Adrenal gland (tissue), 9 donors: ENCODE measurements at regions not wholly inside any gene's neighbourhood (a gene's known extent, or its start where the extent isn't known, plus 50 kb on each side); places are given as distances from the start of the nearest gene placed in this dataset.

Experiments used
- DNase-seq, 7 donors: peaks; one replicate each; pipeline ENCODE4 v3.0.0-alpha.2; 2019 to 2020
- H3K27ac ChIP-seq, 5 donors: fragments of 200-600 bp; sonication (generic) in 4 of 5; 1 replicate in 3 of 5; 2 replicates in 2 of 5; pipeline versions ENCODE4 v1.5.1 to v1.8.0; 2016 to 2020; ENCODE audit warnings: mild to moderate bottlenecking in 1 of 5
- H3K27me3 ChIP-seq: fragments of 200-600 bp; 2 replicates; pipeline ENCODE4 v1.8.0; 2021
- H3K36me3 ChIP-seq, 2 donors: fragments of 200-600 bp; replicated peaks in 1 of 2; 1 replicate in 1 of 2; 2 replicates in 1 of 2; pipeline versions ENCODE4 v1.5.1 to v1.8.0; 2018 to 2022
- H3K4me1 ChIP-seq, 2 donors: fragments of 200-600 bp; replicated peaks in 1 of 2; 1 replicate in 1 of 2; 2 replicates in 1 of 2; pipeline versions ENCODE4 v1.5.1 to v1.8.0; 2018 to 2021
- H3K4me3 ChIP-seq, 4 donors: fragments of 200-600 bp; sonication (generic) in 3 of 4; one replicate each; pipeline ENCODE4 v1.5.1; 2016 to 2018
- H3K9me3 ChIP-seq, 3 donors: fragments of 200-600 bp; sonication (generic) in 1 of 3; replicated peaks in 1 of 3; 1 replicate in 2 of 3; 2 replicates in 1 of 3; pipeline versions ENCODE4 v1.5.1 to v1.8.0; 2016 to 2021
- POLR2A ChIP-seq, 2 donors: fragments of 450-650 bp; IDR thresholded peaks; one replicate each; pipeline ENCODE4 v1.6.1; 2017; ENCODE audit warnings: antibody characterized with exemption in 2 of 2, mild to moderate bottlenecking in 2 of 2, moderate library complexity in 1 of 2
- WGBS, 4 donors: extraction: QIAGEN DNeasy Blood & Tissue Kit in 2 of 4; methylation state at CpG; one replicate each; pipeline versions ENCODE4 v1.1.5 to v1.1.7; 2013 to 2017; 5-methylcytosine and 5-hydroxymethylcytosine counted together
- intact Hi-C, 2 donors: fragments of 100-400 bp; cut with DNase I; formaldehyde crosslinking; loops; one replicate each; pipeline versions ENCODE4 v1.14.1 to v1.15.0; 2022 to 2023
- TF ChIP-seq, protein P1 (sequence below), 6 experiments: fragments of 450-650 bp in 4 of 6; fragments of 200-600 bp in 2 of 6; sonication (generic) in 1 of 6; IDR thresholded peaks; 1 replicate in 5 of 6; 2 replicates in 1 of 6; pipeline versions ENCODE4 v1.5.1 to v1.8.0; 2016 to 2021; ENCODE audit warnings: antibody characterized with exemption in 6 of 6, mild to moderate bottlenecking in 2 of 6, moderate library complexity in 1 of 6
- donor health status: healthy with polysubstance abuse.
- donor health status: Bipolar disorder and iron deficiency.
- donor health status: DM: yes; HTN: yes; CAD: no.
- donor health status: DM: no; HTN: no; CAD: no.
- donor health status: DM: no; HTN: no; CAD: no.

DNA sequence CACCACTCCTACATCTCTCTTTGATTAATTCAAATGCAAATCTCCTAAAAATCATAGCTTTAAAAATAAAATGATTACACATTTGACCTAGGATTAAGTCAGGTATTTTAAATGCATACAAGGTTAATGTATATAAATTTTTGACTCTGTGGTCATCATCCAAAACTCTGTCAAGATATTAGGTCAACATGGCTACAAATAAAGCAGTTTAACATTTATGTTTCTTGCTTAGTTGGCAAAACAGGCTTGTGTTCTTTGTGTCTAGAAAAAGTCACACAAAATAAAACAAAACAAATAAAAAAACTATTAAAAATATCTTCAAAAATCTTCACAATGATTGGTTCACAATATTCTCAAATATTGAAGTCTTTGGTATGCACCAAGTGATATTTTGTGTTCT is 473.2 kb downstream of the LRFN5 start:
- DNase-seq, result no peak
- H3K4me1 ChIP-seq, result no peaks in the 10 kb centered on the region
- H3K27ac ChIP-seq, result no peak overlapping the region
- H3K4me3 ChIP-seq, result no peak overlapping the region
- H3K9me3 ChIP-seq, result no peaks in the 10 kb centered on the region
- TF ChIP-seq POLR2A (IDR thresholded peaks at IDR 0.05), result no peak
- TF ChIP-seq, protein P1, sequence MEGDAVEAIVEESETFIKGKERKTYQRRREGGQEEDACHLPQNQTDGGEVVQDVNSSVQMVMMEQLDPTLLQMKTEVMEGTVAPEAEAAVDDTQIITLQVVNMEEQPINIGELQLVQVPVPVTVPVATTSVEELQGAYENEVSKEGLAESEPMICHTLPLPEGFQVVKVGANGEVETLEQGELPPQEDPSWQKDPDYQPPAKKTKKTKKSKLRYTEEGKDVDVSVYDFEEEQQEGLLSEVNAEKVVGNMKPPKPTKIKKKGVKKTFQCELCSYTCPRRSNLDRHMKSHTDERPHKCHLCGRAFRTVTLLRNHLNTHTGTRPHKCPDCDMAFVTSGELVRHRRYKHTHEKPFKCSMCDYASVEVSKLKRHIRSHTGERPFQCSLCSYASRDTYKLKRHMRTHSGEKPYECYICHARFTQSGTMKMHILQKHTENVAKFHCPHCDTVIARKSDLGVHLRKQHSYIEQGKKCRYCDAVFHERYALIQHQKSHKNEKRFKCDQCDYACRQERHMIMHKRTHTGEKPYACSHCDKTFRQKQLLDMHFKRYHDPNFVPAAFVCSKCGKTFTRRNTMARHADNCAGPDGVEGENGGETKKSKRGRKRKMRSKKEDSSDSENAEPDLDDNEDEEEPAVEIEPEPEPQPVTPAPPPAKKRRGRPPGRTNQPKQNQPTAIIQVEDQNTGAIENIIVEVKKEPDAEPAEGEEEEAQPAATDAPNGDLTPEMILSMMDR (IDR thresholded peaks at IDR 0.05), result no peak
- no peaks in the 10 kb centered on the region for H3K27me3 ChIP-seq
- H3K36me3 ChIP-seq, result no peaks in the 10 kb centered on the region
- intact Hi-C loops, result no loop called here

DNA sequence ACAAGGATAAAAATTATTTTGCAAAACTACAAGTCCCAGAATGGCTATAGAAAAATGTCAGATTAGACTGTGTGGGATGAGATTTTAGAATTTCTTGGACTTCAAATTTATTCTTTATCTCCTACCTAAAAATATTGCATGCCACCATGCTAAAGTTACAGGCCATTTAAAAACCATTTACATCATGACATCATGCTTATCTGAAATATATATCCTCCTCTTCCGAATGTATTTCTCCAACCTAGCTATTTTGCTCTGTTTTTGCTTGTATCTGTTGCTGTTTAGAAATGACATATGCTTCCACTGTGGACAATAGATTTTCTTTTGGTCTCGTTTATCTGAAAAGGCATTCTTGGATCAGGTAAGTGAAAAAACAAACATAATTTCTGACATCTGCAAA is 471.7 kb downstream of the LRFN5 start:
- WGBS, 4 donors, result 36 to 45% (median 42%) methylated on average over 2 of the region's 2 CpGs

DNA sequence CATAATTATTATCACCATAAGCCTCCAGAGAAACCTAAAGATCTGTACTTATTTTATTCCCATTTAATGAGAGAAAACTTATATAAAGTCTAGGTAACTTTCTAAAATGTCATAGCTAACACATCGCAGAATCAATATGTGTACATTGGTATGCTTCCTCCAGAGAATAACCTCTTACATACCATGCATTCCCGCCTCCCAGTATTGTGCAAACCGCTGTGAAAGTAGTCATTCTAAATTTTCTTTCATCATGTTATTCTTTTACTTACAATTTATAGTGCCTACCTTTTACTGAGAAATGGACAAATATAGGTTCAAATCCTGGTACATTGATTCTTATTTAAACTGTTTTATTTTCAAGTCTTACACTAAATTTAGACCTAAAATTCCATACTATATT is 463.4 kb downstream of the LRFN5 start:
- Histone ChIP-seq H3K9me3 (no peaks in the 10 kb centered on the region), H3K27me3 (no peaks in the 10 kb centered on the region), H3K4me3 (no peak overlapping the region), H3K36me3 (no peaks in the 10 kb centered on the region), H3K27ac (no peak overlapping the region), H3K4me1 (no peaks in the 10 kb centered on the region)
- TF ChIP-seq POLR2A (IDR thresholded peaks at IDR 0.05), result no peak
- TF ChIP-seq, protein P1 (IDR thresholded peaks at IDR 0.05), result no peak
- intact Hi-C loops, result no loop called here
- no peak for DNase-seq
- WGBS, 4 donors, result 81 to 89% (median 84%) methylated on average over 3 of the region's 3 CpGs

More for the DNA sequence above, 471.7 kb downstream of the LRFN5 start:
- intact Hi-C loops, result no loop called here
- H3K36me3 ChIP-seq, result no peaks in the 10 kb centered on the region
- no peak overlapping the region for H3K27ac ChIP-seq
- no peaks in the 10 kb centered on the region for H3K9me3 ChIP-seq
- H3K4me3 ChIP-seq, result no peak overlapping the region
- H3K4me1 ChIP-seq, result no peaks in the 10 kb centered on the region
- no peaks in the 10 kb centered on the region for H3K27me3 ChIP-seq
- TF ChIP-seq, protein P1 (IDR thresholded peaks at IDR 0.05), result no peak
- TF ChIP-seq POLR2A (IDR thresholded peaks at IDR 0.05), result no peak
- DNase-seq, result no peak

DNA sequence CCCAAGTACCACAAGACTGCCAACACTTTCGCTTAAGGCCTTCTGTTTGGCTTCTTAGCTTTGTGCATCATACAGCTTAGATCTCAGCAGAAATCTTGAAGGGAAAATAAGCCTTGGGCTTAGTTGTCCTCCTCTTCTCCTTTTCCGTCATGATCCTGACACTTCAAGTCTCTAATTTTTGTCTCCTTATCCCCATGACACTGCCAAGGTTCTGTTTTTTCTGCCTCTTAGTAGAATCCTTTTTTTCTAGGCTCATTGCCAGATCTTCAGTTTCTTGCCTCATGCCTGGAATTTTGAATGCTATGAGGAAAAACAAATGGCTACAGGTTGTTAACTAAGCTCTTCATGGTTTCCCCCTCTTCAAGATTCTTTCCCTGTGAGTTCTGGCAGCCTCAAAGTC is 450.4 kb downstream of the LRFN5 start:
- intact Hi-C loops, result no loop called here
- DNase-seq, result no peak
- 65 to 73% (median 70%) methylated on average over 2 of the region's 2 CpGs for WGBS, 4 donors

More for the DNA sequence above, 450.4 kb downstream of the LRFN5 start:
- no peak for TF ChIP-seq POLR2A (IDR thresholded peaks at IDR 0.05)
- TF ChIP-seq, protein P1 (IDR thresholded peaks at IDR 0.05), result no peak
- no peaks in the 10 kb centered on the region for H3K4me1 ChIP-seq
- no peaks in the 10 kb centered on the region for H3K36me3 ChIP-seq
- H3K27ac ChIP-seq, result no peak overlapping the region
- no peaks in the 10 kb centered on the region for H3K9me3 ChIP-seq
- H3K4me3 ChIP-seq, result no peak overlapping the region
- no peaks in the 10 kb centered on the region for H3K27me3 ChIP-seq
